HepG2 (cell line): ENCODE measurements at regions not wholly inside any gene's neighbourhood (a gene's known extent, or its start where the extent isn't known, plus 50 kb on each side); places are given as distances from the start of the nearest gene placed in this dataset.

Experiments used
- ATAC-seq: fragments of 200-7000 bp; cut with Tn5 transposase; 3 replicates; pipeline ENCODE4 v1.9.1; 2020; ENCODE audit warnings: mild to moderate bottlenecking, moderate library complexity
- BruUV-seq: library from RNA; stranded (reverse); fragments of 400-500 nt; replicated peaks from 2 replicates; lab custom pipeline; 2021; lab: Mats Ljungman, UMichigan
- CTCF ChIA-PET: fragments of 300-600 bp; formaldehyde crosslinking; extraction: SDS; loops from one replicate; lab custom pipeline; 2021; ENCODE audit warnings: low total read pairs, inconsistent platforms, low intra/inter-chr PET ratio; lab: Yijun Ruan, JAX
- POLR2A ChIA-PET: fragments of 350-600 bp; sonication (Branson Sonifier 250); formaldehyde crosslinking; loops from one replicate; lab custom pipeline; 2020; ENCODE audit warnings: antibody characterized with exemption, inconsistent platforms; lab: Yijun Ruan, JAX
- DNase-seq: peaks from one replicate; pipeline ENCODE4 v3.0.0-alpha.2; 2015; ENCODE audit warnings: low spot score
- FAIRE-seq: peaks from 3 replicates; lab custom pipeline; 2011; peaks lifted over from hg19 to GRCh38; lab: Jason Lieb, UNC
- H2AFZ ChIP-seq: one replicate; pipeline ENCODE4 v1.6.1; 2011; ENCODE audit warnings: low read length, inconsistent platforms
- H3K27ac ChIP-seq: fragments of 300-600 bp; 3 replicates; pipeline ENCODE4 v1.8.0; 2011; ENCODE audit warnings: mixed run types, mild to moderate bottlenecking, mixed read lengths, low read length, inconsistent platforms; ENCODE audit not compliant: insufficient read depth; ENCODE audit errors: extremely low read length
- H3K27me3 ChIP-seq, 2 experiments: fragments of 200-600 bp in 1 of 2; 2 replicates in 1 of 2; 3 replicates in 1 of 2; pipeline versions ENCODE4 v1.6.0 to v1.8.0; 2011; ENCODE audit warnings: low read length in 2 of 2, mild to moderate bottlenecking in 2 of 2, moderate library complexity in 2 of 2, inconsistent platforms in 1 of 2; ENCODE audit not compliant: insufficient read depth in 2 of 2, control insufficient read depth in 1 of 2
- H3K36me3 ChIP-seq, 2 experiments: fragments of 200-600 bp in 1 of 2; replicated peaks in 1 of 2; 2 replicates in 1 of 2; 3 replicates in 1 of 2; pipeline versions ENCODE4 v1.5.1 to v1.8.0; 2011; ENCODE audit warnings: low read length in 2 of 2, inconsistent platforms in 1 of 2; ENCODE audit not compliant: insufficient read depth in 2 of 2, control insufficient read depth in 1 of 2
- H3K4me1 ChIP-seq: 2 replicates; pipeline ENCODE4 v1.5.1; 2012; ENCODE audit warnings: low read length, inconsistent platforms; ENCODE audit not compliant: insufficient read depth
- H3K4me2 ChIP-seq: 2 replicates; pipeline ENCODE4 v1.6.0; 2011; ENCODE audit warnings: low read depth, low read length, inconsistent platforms
- H3K4me3 ChIP-seq, 3 experiments: fragments of 200-600 bp in 1 of 3; sonication (generic), shearing (Covaris generic) in 1 of 3; replicated peaks in 1 of 3; 2 replicates each; pipeline ENCODE4 v1.5.1; 2011 to 2016; ENCODE audit warnings: low read length in 3 of 3, inconsistent platforms in 2 of 3, low read depth in 2 of 3, mild to moderate bottlenecking in 2 of 3, control low read depth in 1 of 3, mixed read lengths in 1 of 3; ENCODE audit not compliant: insufficient read depth in 1 of 3
- H3K79me2 ChIP-seq: one replicate; pipeline ENCODE4 v1.6.1; 2011; ENCODE audit warnings: low read length, inconsistent platforms; ENCODE audit not compliant: insufficient read depth
- H3K9ac ChIP-seq: 2 replicates; pipeline ENCODE4 v1.6.0; 2011; ENCODE audit warnings: mild to moderate bottlenecking, low read depth, low read length, inconsistent platforms; ENCODE audit not compliant: insufficient read depth
- H3K9me3 ChIP-seq: 2 replicates; pipeline ENCODE4 v1.5.1; 2012; ENCODE audit warnings: mild to moderate bottlenecking, low read length
- H4K20me1 ChIP-seq: 2 replicates; pipeline ENCODE4 v1.6.0; 2011; ENCODE audit warnings: inconsistent platforms, mild to moderate bottlenecking, low read length, moderate library complexity; ENCODE audit not compliant: insufficient read depth
- ARNT ChIP-seq: fragments of 450-650 bp; IDR thresholded peaks from 2 replicates; pipeline ENCODE4 v1.6.1; 2017
- CENPBD1 ChIP-seq: sonication (generic); formaldehyde crosslinking; IDR thresholded peaks from 2 replicates; pipeline ENCODE4 v1.8.0; 2022; ENCODE audit warnings: missing genetic modification reagents, low read depth, mild to moderate bottlenecking, borderline replicate concordance
- HMG20B ChIP-seq: conservative IDR thresholded peaks from 2 replicates; pipeline ENCODE4 v1.6.1; 2016; ENCODE audit warnings: missing genetic modification reagents, missing compliant biosample characterization
- SMAD9 ChIP-seq: sonication (generic); formaldehyde crosslinking; IDR thresholded peaks from 2 replicates; pipeline ENCODE4 v1.5.1; 2020; ENCODE audit warnings: mild to moderate bottlenecking, missing genetic modification reagents
- THAP8 ChIP-seq: sonication (generic); formaldehyde crosslinking; IDR thresholded peaks from 2 replicates; pipeline ENCODE4 v1.5.1; 2020; ENCODE audit warnings: missing genetic modification reagents, mild to moderate bottlenecking, borderline replicate concordance
- TRIM24 ChIP-seq: sonication (generic); formaldehyde crosslinking; IDR thresholded peaks from 2 replicates; pipeline ENCODE4 v1.8.0; 2022; ENCODE audit warnings: mild to moderate bottlenecking, missing genetic modification reagents
- WIZ ChIP-seq: sonication (generic); formaldehyde crosslinking; IDR thresholded peaks from 2 replicates; pipeline ENCODE4 v1.5.1; 2020; ENCODE audit warnings: mild to moderate bottlenecking, missing genetic modification reagents
- ZBTB14 ChIP-seq: sonication (generic); formaldehyde crosslinking; IDR thresholded peaks from 2 replicates; pipeline ENCODE4 v1.4.0; 2020; ENCODE audit warnings: missing genetic modification reagents
- ZNF350 ChIP-seq: sonication (generic); formaldehyde crosslinking; IDR thresholded peaks from 2 replicates; pipeline ENCODE4 v1.4.0; 2020; ENCODE audit warnings: mild to moderate bottlenecking, low read depth, missing genetic modification reagents, borderline replicate concordance
- ZNF562 ChIP-seq: sonication (generic); formaldehyde crosslinking; IDR thresholded peaks from 2 replicates; pipeline ENCODE4 v1.8.0; 2022; ENCODE audit warnings: missing genetic modification reagents, borderline replicate concordance
- ZSCAN12 ChIP-seq: sonication (generic); formaldehyde crosslinking; IDR thresholded peaks from 2 replicates; pipeline ENCODE4 v1.9.0; 2021; ENCODE audit warnings: mild to moderate bottlenecking, missing genetic modification reagents
- WGBS: methylation state at CpG from one replicate; pipeline ENCODE4 v1.1.6; 2017; ENCODE audit warnings: low lambda C conversion rate; 5-methylcytosine and 5-hydroxymethylcytosine counted together
- in situ Hi-C: cut with HindIII; loops from 2 replicates; pipeline ENCODE4 v1.10.0; 2017; ENCODE audit warnings: low pct_unique_long_range_greater_than_20kb; ENCODE audit not compliant: extremely low pct_ligation_motif_present
- intact Hi-C: fragments of 100-400 bp; cut with micrococcal nuclease; formaldehyde crosslinking; loops from one replicate; pipeline ENCODE4 v1.10.0; 2022; ENCODE audit not compliant: unreplicated experiment

- TF ChIP-seq THAP8 (CRISPR knock-in tag), result no peak
- no peak for TF ChIP-seq ZNF562
- no peak for TF ChIP-seq ZSCAN12 (CRISPR knock-in tag)
- TF ChIP-seq WIZ (CRISPR knock-in tag), result no peak
- TF ChIP-seq TRIM24 (CRISPR knock-in tag), result no peak
- TF ChIP-seq SMAD9 (CRISPR knock-in tag), result no peak
- no peak for TF ChIP-seq CENPBD1 (CRISPR knock-in tag)
- no peak for TF ChIP-seq ARNT
Measured at GRCh38 chr4:89538171-89538570, 230.6 kb upstream of the GPRIN3 start (continued).

- no peaks in the 10 kb centered on the region for H4K20me1 ChIP-seq
- 8% methylated on average over 1 of the region's 1 CpG for WGBS
- H3K27me3 ChIP-seq, result no peaks in the 10 kb centered on the region
- intact Hi-C loops, result no loop called here
- no peak for TF ChIP-seq ZBTB14 (CRISPR knock-in tag)
- no peak for TF ChIP-seq ZNF350 (CRISPR knock-in tag)
- no peak for TF ChIP-seq HMG20B (CRISPR knock-in tag)
- FAIRE-seq (no peak), ATAC-seq (no peak), DNase-seq (no peak)
- BruUV-seq, result no TSS peak
- in situ Hi-C loops, result no loop called here
- H2AFZ ChIP-seq, result no peak overlapping the region
- ChIA-PET CTCF (no interaction called here), POLR2A (no interaction called here)
- no peaks in the 10 kb centered on the region for H3K36me3 ChIP-seq
- no peaks in the 10 kb centered on the region for H3K4me1 ChIP-seq
- H3K27ac ChIP-seq, result no peak overlapping the region
- H3K4me2 ChIP-seq, result no peak overlapping the region
- H3K79me2 ChIP-seq, result no peaks in the 10 kb centered on the region
- H3K4me3 ChIP-seq, result no peak overlapping the region
- H3K9ac ChIP-seq, result no peak overlapping the region
- H3K9me3 ChIP-seq, result no peaks in the 10 kb centered on the region
Measured at GRCh38 chr4:89537281-89537680, 229.7 kb upstream of the GPRIN3 start.
